ENCODE measurements at regions not wholly inside any gene's neighbourhood (a gene's known extent, or its start where the extent isn't known, plus 50 kb on each side); places are given as distances from the start of the nearest gene placed in this dataset.

DNA sequence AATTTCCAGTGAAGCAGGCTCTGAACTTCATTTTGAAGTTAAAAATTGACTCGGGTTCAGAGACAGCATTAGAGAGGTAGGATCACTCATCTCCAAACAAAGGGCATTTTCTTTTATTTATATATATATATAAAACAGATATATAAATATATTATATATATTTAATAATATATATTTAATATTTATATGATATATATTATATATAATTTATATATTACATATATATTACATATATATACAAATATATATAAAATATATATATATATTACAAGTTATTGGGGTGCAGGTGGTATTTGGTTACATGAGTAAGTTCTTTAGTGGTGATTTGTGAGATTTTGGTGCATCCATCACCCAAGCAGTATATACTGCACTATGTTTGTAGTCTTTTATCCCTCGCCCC is 320.8 kb downstream of the MAP2K6 start:
- TF ChIP-seq, protein P1, sequence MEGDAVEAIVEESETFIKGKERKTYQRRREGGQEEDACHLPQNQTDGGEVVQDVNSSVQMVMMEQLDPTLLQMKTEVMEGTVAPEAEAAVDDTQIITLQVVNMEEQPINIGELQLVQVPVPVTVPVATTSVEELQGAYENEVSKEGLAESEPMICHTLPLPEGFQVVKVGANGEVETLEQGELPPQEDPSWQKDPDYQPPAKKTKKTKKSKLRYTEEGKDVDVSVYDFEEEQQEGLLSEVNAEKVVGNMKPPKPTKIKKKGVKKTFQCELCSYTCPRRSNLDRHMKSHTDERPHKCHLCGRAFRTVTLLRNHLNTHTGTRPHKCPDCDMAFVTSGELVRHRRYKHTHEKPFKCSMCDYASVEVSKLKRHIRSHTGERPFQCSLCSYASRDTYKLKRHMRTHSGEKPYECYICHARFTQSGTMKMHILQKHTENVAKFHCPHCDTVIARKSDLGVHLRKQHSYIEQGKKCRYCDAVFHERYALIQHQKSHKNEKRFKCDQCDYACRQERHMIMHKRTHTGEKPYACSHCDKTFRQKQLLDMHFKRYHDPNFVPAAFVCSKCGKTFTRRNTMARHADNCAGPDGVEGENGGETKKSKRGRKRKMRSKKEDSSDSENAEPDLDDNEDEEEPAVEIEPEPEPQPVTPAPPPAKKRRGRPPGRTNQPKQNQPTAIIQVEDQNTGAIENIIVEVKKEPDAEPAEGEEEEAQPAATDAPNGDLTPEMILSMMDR (IDR thresholded peaks at IDR 0.05): no peak
- TF ChIP-seq POLR2A (IDR thresholded peaks at IDR 0.05): no peak

All from adrenal gland (tissue), 5 donors.